NCI-H2029 (cell line): ENCODE measurements at regions not wholly inside any gene's neighbourhood (a gene's known extent, or its start where the extent isn't known, plus 50 kb on each side); places are given as distances from the start of the nearest gene placed in this dataset.
"Not testable (repeated sequence)": the region's sequence is repeated elsewhere in the genome, so short reads cannot be mapped to it uniquely, and the experiment has no call there.

Source experiments
- DNase-seq: peaks from one replicate; lab custom pipeline; 2025; lab: John Stamatoyannopoulos, UW

GRCh38 chr13:112223929-112224328 is 152.2 kb upstream of the SPACA7 start:
- DNase-seq: not testable (repeated sequence)

GRCh38 chr13:112225429-112226090 is 150.6 kb upstream of the SPACA7 start:
- DNase-seq: no peak

DNA sequence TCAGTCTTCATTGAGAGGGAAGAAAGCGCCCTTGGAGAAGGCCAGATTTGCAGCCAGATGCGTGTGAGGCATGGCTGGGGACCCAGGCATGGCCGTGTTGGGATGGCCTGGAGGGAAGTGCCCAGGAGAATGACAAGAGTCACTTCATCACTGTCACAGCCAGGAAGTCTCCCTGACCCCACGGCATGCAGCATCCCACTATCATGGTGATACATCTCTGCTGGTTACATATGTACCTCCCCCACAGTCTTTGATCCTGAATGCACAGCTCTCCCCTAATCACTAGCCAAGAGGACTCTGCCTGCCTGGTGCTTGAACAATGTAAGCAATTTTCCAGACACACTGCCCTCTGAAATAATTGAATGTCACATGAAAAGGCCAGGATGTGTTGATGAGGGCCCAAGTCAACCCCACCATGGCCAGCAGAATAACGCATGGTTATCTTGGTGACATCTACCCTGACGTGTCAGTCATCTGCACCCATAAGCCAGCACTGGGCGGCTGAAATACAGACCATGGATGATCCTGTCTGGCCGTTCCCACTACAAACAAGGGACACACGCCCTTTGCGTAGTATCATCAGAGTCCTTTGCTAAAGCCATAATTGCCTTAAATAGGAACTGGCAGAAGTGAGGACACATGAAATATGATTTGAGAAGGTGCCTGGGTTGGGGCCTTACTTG is 149.7 kb upstream of the SPACA7 start:
- no peak for DNase-seq

GRCh38 chr13:112227031-112227430 is 149.1 kb upstream of the SPACA7 start:
- no peak for DNase-seq

DNA sequence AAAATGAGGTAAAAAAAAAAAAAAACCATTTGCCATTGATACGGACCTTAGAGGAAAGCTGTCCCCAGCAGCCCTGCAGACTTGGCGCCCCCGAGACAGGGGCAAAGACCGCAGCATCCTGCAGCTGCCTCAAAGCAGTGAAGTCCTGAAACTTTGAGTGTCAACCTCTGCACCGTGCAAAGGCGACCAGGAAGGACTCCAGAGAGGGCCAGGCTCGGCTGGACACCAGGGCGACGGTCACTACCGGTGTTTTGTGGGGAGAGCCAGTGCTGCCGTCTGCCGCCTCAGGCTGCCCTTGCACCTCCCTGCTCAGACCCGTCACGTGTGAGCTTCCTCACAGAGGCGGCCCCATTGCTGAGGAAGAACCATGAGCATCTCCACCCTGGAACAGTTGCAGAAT is 146.7 kb upstream of the SPACA7 start:
- no peak for DNase-seq

DNA sequence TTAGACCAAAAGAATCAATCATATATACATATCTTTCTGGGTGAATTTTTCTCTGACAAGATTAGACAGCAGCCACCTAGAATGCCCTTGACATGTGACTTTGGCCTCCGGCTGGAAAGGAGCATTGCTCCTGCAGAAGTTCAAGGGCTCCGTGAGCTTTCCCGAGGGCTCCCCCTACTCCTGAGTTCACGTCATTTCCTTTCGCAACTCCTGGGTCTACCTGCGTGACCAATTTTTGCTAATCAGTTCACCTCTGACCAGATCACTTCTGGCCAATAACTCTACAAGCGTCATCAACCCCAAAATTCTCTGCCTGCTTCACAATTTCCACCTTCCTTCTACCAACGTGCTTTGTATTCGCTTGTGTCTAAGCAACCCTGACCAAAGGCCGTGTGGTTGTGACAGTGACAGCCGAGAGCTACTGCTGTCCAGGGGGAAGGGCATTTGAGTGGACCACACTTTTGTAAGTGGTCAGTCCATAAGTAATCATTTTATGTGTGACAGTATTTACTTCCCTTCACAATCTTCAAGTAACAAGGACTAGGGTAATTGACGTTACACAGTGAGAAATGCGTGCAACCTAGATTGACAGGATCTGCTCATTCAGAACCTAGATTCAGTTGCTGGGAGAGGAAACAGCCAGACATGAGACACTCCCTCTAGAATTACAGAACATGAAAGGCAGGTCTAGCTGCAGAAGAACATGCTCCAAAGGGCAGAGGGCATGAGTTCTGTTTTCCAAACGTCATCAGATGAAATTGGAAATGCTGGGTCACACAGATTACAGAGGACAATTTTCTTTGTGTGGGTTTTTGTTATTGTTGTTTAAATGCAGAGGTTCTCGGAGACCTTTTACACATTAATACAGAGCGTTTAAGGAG is 145.9 kb upstream of the SPACA7 start:
- DNase-seq: no peak

GRCh38 chr13:112231451-112232083 is 144.6 kb upstream of the SPACA7 start:
- no peak for DNase-seq

- no peak for DNase-seq
These were observed 142.9 kb upstream of the SPACA7 start for GRCh38 chr13:112233256-112233655.

- DNase-seq: no peak
These were observed 142.4 kb upstream of the SPACA7 start for GRCh38 chr13:112233716-112234115.

GRCh38 chr13:112234131-112234875 is 141.9 kb upstream of the SPACA7 start:
- DNase-seq: no peak

DNA sequence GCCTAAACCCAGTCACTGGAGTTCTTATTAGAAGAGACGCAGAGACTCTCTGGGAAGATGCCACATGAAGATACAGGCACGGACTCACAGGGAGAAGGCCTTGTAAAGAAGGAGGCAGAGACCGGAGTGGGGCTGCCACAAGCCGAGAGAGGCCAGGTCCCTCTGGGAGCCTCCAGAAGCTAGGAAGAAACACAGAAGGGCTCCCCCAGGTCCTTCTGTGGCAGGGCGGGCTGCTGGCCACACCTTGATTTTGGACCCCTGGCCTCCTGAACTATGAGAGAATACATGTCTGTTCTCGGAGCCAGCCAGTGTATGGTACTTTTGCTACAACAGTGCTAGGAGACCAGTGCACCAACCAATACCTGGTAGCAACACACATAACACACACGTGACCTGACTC is 140.1 kb upstream of the SPACA7 start:
- no peak for DNase-seq

GRCh38 chr13:112236539-112237197 is 139.5 kb upstream of the SPACA7 start:
- DNase-seq: no peak

- no peak for DNase-seq
These were observed 137.6 kb upstream of the SPACA7 start for GRCh38 chr13:112238436-112238995.

- DNase-seq: no peak
These were observed 136.1 kb upstream of the SPACA7 start for GRCh38 chr13:112240076-112240475.

GRCh38 chr13:112241288-112241687 is 134.9 kb upstream of the SPACA7 start:
- no peak for DNase-seq

- no peak for DNase-seq
These were observed 133.4 kb upstream of the SPACA7 start for GRCh38 chr13:112242777-112243176.

- no peak for DNase-seq
These were observed 132.1 kb upstream of the SPACA7 start for GRCh38 chr13:112244061-112244460.

GRCh38 chr13:112244495-112245177 is 131.5 kb upstream of the SPACA7 start:
- DNase-seq: no peak

GRCh38 chr13:112245179-112245724 is 130.9 kb upstream of the SPACA7 start:
- DNase-seq: no peak

DNA sequence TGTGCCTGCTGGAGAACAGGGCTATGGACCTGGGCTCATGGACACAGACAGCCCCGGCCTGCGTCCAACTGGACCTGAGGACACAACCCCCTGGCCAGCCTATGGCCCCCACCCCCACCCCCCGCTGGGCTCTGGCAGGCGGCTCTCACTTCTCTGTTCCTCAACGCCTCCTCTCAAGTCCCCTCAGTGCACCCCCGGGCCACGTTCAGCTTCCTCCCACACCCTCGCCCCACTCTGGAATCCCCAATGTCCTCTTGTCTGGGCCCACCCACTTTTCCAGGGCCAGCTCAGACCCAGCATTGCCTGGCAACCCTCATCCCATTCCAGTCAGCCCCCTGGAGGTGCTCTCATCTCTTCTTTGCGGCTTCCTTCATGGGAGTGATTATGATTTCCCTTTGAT is 130.2 kb upstream of the SPACA7 start:
- DNase-seq: no peak
